CD4-positive, alpha-beta T cell treated with Interferon gamma for 1 hour (primary cell): ENCODE measurements at regions not wholly inside any gene's neighbourhood (a gene's known extent, or its start where the extent isn't known, plus 50 kb on each side); places are given as distances from the start of the nearest gene placed in this dataset.
"Not testable (repeated sequence)": the region's sequence is repeated elsewhere in the genome, so short reads cannot be mapped to it uniquely, and the experiment has no call there.

Experiments
- DNase-seq: peaks from one replicate; pipeline ENCODE4 v3.0.0-alpha.2; 2020

- DNase-seq, result no peak
Observed at GRCh38 chr2:111662039-111662770, 221.8 kb downstream of the ANAPC1 start.

GRCh38 chr2:111662771-111663470 lies 221.1 kb downstream of the ANAPC1 start:
- no peak for DNase-seq

GRCh38 chr2:111663471-111664274 lies 220.3 kb downstream of the ANAPC1 start:
- DNase-seq, result no peak

- no peak for DNase-seq
Observed at GRCh38 chr2:111664275-111664850, 219.6 kb downstream of the ANAPC1 start.

- no peak for DNase-seq
Observed at GRCh38 chr2:111665011-111665410, 219.0 kb downstream of the ANAPC1 start.

- DNase-seq, result no peak
Observed at GRCh38 chr2:111665551-111666116, 218.4 kb downstream of the ANAPC1 start.

GRCh38 chr2:111666160-111666559 lies 217.8 kb downstream of the ANAPC1 start:
- DNase-seq, result no peak

- DNase-seq, result no peak
Observed at GRCh38 chr2:111667001-111667400, 217.0 kb downstream of the ANAPC1 start.

GRCh38 chr2:111667542-111668273 lies 216.3 kb downstream of the ANAPC1 start:
- no peak for DNase-seq

- no peak for DNase-seq
Observed at GRCh38 chr2:111668274-111668616, 215.7 kb downstream of the ANAPC1 start.

- DNase-seq, result no peak
Observed at GRCh38 chr2:111668741-111669140, 215.3 kb downstream of the ANAPC1 start.

- DNase-seq, result no peak
Observed at GRCh38 chr2:111669928-111670695, 213.9 kb downstream of the ANAPC1 start.

GRCh38 chr2:111670776-111671175 lies 213.2 kb downstream of the ANAPC1 start:
- DNase-seq, result no peak

- DNase-seq, result peak; percentile 68
Observed at GRCh38 chr2:111671426-111672150, 212.4 kb downstream of the ANAPC1 start.

GRCh38 chr2:111672641-111673040 lies 211.4 kb downstream of the ANAPC1 start:
- DNase-seq, result not testable (repeated sequence)

GRCh38 chr2:111673526-111673925 lies 210.5 kb downstream of the ANAPC1 start:
- no peak for DNase-seq

- no peak for DNase-seq
Observed at GRCh38 chr2:111675419-111676194, 208.4 kb downstream of the ANAPC1 start.

GRCh38 chr2:111676291-111676822 lies 207.6 kb downstream of the ANAPC1 start:
- no peak for DNase-seq

- DNase-seq, result no peak
Observed at GRCh38 chr2:111678161-111678560, 205.8 kb downstream of the ANAPC1 start.

GRCh38 chr2:111678651-111679050 lies 205.3 kb downstream of the ANAPC1 start:
- no peak for DNase-seq
